OCI-LY3 (cell line): ENCODE measurements at regions not wholly inside any gene's neighbourhood (a gene's known extent, or its start where the extent isn't known, plus 50 kb on each side); places are given as distances from the start of the nearest gene placed in this dataset.

Experiments
- EZH2phosphoT487 ChIP-seq: fragments of 200-600 bp; shearing (Covaris generic); IDR thresholded peaks from 2 replicates; pipeline ENCODE4 v1.6.1; 2018; ENCODE audit warnings: antibody characterized with exemption, mixed run types, low read depth
- TF ChIP-seq, protein P1 (sequence below): fragments of 200-600, 300-600 bp; sonication (generic); IDR thresholded peaks from 2 replicates; pipeline ENCODE4 v1.5.1; 2014; ENCODE audit warnings: antibody characterized with exemption, low read length, low read depth

DNA sequence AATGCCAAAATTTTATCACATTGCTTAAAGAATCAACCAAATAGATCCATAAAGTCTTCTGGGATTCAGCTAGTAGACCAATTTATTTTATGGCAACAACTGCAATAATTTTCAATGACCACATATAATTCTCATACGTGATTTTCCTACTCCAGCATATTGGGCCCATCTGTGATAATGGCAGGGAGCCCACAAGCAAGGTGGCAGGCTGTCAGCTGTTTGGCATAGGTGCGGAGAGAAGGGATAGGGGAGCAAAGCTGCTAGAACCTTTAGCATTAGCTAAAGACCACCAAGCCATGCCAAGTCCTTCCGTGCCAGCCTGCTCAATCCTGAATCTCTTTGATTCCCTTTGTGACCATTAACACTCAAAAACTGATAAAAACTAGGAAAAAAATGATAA, 721.2 kb downstream of the XPNPEP1 start:
- TF ChIP-seq, protein P1, sequence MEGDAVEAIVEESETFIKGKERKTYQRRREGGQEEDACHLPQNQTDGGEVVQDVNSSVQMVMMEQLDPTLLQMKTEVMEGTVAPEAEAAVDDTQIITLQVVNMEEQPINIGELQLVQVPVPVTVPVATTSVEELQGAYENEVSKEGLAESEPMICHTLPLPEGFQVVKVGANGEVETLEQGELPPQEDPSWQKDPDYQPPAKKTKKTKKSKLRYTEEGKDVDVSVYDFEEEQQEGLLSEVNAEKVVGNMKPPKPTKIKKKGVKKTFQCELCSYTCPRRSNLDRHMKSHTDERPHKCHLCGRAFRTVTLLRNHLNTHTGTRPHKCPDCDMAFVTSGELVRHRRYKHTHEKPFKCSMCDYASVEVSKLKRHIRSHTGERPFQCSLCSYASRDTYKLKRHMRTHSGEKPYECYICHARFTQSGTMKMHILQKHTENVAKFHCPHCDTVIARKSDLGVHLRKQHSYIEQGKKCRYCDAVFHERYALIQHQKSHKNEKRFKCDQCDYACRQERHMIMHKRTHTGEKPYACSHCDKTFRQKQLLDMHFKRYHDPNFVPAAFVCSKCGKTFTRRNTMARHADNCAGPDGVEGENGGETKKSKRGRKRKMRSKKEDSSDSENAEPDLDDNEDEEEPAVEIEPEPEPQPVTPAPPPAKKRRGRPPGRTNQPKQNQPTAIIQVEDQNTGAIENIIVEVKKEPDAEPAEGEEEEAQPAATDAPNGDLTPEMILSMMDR, result no peak
- TF ChIP-seq EZH2phosphoT487, result no peak
